CD1c-positive myeloid dendritic cell (primary cell): ENCODE measurements at regions not wholly inside any gene's neighbourhood (a gene's known extent, or its start where the extent isn't known, plus 50 kb on each side); places are given as distances from the start of the nearest gene placed in this dataset.

Experiments used
- DNase-seq: peaks from one replicate; pipeline ENCODE4 v3.0.0-alpha.2; 2016; ENCODE audit errors: extremely low spot score

DNA sequence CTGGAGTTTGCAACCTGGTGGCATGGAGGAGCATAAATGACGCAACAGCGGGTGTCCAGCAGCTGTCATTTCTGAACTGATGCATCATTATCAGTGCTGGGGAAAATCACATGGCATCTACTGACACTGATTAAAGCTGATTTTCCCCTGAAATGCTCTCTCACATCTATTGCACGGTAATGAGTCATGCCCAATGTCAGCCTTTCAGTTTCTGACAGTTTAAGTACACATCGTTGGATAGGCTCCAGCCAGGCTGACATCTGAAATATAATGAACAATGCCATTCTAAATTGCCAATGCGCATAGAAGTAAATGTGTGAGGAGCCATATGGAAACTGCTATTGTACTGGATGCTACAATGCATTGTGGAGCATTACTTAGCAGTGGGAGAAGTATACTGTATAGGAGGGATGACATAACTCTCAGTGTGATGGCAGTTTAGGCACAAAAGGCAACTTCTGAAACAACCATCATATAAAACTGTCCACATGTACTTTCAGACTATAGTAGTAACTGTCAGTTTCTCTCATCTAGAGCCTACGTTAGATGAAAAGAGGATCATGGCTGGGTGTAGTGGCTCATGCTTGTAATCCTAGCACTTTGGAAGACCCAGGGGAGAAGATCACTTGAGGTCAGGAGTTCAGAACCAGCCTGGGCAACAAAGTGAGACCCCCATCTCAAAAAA lies 389.3 kb upstream of the DMAC1 start:
- no peak for DNase-seq

DNA sequence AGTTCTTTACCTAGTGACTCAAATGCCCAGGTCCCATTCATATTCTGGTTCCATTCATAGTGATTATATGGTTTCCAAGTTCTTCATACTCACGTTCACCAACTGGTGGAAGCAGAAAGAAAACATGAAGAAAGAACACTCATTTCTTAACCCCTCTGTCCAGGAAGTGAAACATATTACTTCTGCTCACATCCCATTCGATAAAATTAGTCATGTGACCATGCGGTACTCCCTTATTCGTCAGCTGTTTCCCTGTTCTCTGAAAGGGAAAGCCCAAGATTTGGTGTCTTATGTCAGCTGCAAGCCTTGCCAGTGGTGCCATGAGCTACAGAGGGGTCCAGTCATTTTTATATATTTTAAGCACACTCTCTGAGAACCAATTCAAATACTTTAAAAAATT lies 387.0 kb upstream of the DMAC1 start:
- DNase-seq, result peak; percentile 3

DNA sequence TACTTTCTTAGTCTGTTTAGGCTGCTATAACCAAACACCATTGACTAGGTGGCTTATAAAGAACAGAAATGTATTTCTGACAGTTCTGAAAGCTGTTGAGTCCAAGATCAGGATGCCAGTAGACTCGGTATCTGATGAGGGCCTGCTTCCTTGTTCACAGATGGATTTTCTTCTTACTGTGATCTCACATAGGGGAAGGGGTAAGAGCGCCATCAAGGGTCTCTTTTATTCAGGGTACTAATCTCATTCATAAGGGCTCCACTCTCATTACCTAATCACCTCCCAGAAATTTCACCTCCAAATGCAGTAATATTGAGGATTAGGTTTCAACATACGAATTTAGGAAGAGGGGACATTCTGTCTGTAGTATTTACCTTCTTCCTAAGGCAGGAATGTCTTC lies 384.0 kb upstream of the DMAC1 start:
- no peak for DNase-seq

DNA sequence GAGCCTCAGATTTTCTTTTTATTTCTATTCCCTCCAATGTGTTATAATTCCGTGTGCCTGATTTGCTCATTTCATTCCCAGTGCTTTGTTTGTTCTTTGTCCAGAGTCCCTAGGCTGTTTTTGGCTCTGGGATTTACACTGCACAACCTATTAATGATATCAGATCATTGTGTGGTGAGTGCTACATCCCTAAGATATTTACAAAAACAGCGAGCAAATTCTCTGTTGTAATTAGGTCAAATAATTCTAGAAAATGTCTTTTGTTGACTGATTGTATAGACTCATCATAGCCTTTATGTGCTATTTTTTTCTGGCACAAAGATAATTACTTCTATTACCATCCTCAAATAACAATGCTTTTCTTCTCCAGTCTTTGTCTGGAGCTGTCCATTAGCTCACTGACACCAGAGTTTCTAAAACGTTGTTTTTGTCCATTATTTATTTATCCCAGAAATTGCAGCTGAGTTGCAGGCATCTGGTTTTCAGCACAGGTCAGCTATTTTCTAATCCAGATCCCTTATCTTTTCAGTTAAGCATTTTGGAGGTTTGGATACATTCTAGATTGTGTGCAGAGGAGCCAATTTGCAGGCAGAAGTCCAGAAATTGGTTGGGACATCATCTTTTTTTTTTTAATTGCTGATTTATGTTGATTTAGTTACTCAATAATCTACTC lies 379.9 kb upstream of the DMAC1 start:
- DNase-seq, result no peak

DNA sequence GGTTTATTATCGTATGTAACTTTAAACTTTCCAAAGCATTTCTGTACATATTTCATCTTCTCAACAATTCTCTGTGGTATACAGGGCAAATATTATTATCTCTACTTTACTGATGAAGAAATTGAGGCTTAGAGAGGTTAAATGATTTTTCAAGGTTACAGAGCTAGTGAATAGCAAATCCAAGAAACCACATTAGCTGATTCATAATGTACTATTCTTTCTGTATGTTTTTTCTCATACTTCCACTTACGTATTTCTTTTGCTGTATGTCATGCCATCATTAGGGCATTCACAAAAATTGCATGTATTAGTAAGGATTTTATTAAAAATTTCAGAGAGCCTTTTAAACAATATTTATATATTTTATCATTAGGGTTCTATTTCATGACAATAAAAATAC lies 372.4 kb upstream of the DMAC1 start:
- DNase-seq, result no peak

DNA sequence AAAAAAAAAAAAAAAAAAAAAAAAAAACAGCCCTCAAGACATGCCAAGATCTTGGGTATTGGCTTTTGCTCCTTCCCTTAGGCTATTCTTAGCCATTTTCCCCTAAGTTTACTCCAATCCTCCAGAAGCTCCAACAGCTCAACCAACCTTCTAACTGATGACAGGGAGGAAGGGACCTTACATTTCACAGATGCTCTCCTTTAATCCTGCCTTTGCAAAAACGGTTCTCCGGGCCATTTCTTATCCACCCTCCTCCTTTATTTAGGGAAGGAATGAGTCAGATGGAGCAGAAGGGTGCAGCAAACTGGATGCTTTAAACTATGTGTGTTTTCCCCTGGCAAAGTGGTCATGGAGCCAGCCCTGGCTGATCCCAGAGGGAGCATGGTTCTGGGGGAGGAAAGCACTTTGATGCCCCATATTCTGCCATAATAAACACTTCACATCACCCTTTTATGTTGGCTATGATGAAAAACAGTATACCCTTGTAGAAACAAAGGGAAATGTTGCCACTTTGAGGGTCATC lies 369.4 kb upstream of the DMAC1 start:
- DNase-seq, result no peak

DNA sequence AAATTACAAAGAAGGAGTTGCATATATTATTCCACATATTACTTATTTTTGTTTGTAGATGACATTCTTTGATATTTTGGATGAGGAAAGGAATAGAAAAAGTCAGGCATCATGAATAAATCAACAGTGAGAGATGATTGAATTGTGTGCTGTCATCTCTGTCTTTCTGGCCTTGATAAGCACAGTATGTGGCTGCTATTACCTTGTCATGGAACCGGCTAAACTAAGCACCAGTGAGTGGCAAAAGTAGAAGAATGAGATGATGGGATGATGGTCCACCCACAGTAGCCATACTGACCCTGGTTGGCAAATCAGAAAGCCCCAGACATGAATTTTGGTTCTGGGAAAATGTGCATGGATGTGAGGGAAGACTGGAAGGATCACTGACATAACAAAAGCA lies 361.2 kb upstream of the DMAC1 start:
- DNase-seq, result no peak

DNA sequence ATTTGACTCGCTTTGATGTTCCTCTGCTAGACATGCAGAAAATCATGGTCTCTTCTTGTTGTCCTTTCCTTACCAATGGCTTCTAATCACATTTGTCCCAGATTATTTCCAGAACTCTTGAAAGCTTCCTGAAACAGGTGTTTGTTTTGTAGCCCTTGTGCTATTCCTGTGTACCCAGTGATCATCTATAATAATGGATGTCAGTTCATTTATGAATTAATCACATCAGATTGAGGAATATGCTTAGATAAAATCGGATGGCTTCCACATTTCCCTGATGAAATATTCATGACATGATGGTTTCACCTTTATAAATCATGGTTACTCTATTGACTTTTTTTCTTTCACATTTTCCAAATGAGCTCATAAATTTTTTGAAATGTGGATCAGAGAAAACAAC lies 359.0 kb upstream of the DMAC1 start:
- DNase-seq, result no peak

DNA sequence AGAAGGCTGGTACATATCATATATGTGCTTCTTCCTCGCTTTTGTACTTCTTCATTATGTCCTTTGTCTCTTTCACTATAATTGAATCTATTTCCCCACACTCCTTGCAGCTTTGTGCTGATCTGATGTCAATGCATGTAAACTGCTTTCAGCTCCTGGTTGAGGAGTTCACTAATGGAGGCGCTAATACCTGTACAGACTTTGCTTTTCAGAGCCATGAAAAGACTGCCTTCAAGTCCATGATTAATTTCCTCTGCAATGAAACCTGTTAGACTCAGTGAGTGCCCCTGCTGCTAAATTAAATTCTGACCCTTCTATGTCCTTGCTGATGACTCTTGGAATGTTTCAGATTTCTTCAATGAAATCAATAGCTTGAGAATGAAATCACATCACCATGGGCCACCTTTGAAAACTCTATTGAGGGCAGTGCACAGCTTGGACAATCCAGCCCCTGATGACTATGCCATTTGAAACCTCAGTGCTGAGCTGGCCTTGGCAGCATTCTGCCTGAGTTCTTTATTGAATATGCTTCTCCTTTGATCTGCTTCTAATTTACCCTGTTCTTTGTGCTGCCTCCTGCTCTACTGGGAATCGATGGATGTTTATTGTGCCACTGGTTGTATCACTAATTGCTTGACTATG lies 358.2 kb upstream of the DMAC1 start:
- no peak for DNase-seq

DNA sequence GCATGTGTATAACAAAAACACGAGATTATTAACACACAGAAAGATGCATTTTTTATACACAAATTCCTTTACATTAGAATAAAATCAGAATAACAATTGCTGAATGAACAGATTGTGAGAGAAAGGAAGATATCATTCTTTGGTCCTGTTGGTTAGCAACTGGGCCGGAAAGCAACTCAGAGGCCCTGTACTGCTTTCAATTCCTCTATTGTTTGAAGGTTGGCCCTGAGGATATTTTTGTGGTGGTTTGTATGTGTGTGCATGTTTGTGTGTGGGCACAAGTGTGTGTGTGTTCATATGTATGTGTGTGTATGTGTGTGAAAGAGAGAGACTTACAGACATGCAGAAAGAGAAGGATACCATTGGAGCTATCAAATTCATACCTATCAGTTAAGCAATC lies 356.8 kb upstream of the DMAC1 start:
- no peak for DNase-seq

DNA sequence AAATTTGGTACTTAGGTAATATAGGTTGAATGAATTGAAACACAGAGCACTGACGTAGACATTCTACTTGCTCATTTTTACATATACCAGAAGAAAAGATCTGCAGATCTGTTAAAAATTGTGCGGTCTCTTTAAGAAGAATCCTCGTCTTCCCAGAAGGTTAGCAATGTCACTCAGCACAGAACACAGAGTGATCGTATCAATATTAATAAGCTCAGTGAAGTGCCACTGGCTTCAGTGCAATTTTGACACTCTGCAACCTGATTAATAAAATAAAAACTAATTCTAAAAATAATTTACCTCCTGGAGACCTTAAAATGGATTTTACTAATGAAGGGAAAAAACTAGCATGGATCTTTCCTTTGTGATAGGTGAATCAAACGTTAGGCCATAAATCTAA lies 356.1 kb upstream of the DMAC1 start:
- no peak for DNase-seq

DNA sequence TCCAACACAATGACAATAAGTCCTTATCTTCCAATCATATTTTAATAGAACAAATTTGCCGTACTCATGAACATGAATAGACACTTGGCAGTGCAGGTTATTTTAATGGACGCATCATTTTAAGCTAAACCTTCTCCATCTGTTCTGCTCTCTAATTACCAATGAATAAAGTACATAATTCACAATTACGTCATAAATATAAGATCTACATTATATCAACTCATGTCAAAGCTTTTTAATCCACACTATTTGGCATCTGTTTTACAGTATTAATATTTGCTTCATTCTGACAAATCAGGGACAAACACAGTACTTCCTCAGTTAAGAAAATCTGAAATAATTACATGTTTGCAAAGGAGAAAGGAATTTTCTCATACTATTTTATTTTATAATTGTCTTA lies 344.1 kb upstream of the DMAC1 start:
- DNase-seq, result no peak

DNA sequence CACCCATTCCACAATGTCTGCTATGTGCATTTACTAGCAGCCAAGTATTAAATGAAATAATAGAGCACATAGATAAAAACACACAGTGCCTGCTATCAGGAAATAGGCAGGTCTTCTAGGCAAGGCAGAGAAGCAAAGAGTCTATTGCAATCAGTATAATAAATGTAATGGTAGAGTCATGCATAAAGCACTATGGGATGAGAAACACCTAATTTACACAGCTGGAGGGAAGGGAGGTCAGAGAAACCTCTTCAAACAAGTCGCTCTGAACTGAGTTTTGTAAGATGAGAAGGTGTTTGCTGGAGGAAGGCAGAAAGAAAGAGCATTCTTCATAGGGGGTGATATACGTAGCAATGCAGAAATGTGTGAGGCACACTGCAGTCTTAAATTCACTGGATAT lies 341.0 kb upstream of the DMAC1 start:
- no peak for DNase-seq

DNA sequence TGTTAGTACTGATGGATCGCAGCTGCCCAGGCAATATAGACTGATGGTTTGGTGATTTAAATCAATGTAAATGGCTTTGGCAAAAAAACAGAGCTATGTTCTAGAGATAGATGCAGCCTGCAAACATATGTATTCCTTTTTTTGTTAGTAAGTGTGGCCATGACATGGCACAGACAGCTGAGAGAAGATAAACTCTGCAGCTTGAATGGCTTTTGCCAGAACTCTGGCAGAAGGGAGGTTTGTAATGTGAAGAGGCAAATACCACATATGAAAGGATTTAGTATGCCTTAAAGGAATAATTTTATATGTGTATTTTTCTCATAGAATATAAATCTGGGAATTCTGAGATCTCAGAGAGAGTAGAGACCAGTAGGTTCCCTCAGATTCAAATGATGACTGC lies 340.2 kb upstream of the DMAC1 start:
- DNase-seq, result no peak

DNA sequence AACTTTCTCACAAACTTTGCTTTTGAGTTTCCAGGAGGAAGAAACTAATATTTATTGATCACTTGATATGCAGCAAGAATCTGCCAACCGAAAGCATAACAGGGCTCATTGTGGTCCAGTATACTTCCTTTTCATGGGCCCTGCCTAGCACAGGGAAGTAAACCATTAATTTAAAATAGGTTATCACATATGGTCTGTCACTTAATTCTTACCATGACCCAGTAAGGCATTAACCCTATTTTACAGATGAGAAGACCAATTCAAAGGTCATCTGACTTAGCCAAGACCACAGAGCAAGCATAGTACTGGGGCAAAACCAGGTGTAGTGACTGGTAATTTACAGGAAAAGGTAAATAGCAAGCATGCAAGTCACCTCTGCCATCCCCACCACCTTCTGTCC lies 336.9 kb upstream of the DMAC1 start:
- DNase-seq, result no peak

DNA sequence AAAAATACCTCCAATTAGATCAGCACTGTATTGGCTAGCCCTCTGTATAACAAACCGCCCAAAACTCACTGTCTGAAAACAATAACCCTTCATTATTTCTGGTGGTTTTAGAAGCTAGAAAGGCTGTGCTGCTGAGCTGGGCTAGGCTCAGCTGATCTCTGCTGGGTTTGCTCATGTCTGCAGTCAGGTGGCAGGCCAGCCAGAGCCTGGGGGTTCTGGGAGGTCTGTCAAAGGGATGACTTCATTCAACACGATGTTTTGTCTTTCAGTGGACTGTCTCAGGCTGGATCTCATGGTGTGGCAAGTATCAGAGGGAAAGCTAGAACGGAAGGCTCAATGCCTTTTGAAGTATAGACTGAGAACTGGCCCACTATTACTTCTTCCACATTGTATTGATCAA lies 335.1 kb upstream of the DMAC1 start:
- DNase-seq, result no peak

DNA sequence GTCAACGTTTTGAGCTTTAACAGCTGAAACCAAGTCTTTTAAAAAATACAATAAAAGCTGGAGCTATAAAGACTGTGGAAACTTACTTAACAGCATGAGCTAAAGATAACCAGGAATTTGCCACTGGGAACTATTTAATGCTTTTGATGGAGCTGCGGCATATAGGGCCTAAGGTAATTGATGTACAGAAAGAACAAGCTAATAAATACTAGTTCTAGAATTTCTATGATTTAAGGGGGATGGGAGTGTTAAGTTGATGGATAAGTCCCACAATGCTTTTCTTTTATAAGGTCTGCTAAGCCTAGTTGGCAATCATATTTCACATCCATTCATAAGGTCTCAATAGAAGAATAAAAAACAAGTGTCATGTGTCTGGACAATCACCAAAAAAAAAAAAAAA lies 334.0 kb upstream of the DMAC1 start:
- DNase-seq, result no peak

DNA sequence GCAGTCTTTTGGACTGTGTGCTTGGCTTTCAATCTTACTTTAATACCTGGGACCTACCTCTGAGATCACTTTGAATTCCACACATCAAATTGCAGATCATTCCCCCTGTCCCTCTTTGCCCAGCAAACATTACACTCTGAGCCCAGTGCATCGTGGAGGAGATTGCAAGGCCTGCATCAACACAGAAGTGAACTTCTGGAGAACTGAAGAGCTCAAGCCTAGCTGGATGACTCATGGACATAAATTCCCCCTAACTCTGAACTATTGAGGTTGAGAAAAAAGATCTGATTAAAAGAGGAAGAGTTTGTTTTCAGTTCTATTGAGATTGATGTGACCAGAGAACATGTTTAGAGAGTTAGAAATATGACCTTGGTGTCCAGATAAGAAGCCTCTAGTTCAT lies 316.0 kb upstream of the DMAC1 start:
- peak; percentile 9 for DNase-seq

DNA sequence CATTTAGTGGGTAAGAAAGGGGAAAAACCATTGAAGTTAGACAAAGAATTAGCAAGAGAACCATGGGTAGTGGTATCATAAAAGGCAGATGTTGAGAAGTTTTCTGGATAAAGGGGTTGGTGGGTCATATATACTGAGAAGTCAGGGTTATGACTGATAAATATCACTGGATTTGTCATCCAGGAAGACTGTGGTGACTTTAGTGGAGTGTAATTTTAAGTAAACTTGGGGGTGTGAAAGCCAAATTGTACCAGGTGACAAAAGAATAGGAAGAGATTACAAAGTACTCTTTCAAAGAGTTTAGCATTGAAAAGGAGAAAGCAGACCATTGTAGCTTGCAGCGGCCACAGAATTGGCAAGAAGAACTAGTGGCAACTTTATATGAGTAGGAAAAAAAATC lies 315.2 kb upstream of the DMAC1 start:
- DNase-seq, result no peak

DNA sequence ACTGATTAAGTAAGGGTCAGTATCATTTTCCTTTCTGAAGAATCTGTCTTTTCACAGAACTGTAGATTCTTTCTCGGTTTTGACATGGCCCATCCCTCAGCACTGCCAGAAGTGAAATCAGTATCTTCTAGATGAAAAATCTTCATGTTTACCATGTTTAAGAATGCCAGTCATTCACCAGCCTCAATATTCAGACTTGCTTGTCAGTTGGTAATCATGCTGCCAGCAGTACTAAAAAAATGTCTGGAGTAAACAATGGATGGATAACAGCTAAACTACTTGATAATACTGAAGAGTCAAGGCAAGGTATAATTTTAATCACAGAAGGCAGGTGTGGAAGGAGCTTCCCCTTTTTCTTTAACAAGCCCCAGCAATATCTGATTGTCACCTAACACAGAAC lies 306.8 kb upstream of the DMAC1 start:
- DNase-seq, result no peak

DNA sequence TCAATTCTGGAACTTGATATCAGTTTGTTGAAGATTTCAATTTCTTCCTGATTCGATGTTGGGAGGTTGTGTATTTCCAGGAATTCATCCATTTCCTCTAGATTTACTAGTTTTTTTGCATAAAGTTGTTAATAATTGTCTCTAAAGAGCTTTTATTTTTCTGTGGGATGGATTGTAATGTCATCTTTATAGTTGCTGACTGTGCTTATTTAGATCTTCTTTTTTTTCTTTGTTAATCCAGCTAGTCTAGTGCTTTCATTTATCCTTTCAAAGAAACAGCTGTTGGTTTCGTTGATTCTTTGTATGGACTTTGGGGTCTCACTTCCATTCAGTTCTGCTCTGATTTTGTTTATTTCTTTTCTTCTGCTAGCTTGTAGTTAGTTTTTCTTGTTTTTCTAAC lies 302.0 kb upstream of the DMAC1 start:
- no peak for DNase-seq

DNA sequence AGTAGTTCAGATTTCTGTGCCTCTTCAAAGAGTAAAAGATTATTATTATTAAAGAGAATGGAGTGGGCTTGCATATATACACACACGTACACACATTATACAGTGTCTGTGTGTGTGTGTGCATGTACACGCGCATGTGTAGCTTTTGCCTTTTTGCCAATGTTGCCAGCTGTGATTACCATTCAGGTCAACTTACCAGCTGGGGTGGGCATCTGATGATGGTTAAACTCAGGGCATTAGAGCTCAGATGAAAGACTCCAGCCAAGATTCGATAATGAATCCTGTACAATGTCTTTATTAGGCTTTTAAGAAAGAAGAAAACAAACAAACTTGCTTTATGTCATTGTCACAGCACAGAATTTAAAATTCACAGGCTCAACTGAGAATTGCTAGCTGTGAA lies 296.5 kb upstream of the DMAC1 start:
- no peak for DNase-seq

DNA sequence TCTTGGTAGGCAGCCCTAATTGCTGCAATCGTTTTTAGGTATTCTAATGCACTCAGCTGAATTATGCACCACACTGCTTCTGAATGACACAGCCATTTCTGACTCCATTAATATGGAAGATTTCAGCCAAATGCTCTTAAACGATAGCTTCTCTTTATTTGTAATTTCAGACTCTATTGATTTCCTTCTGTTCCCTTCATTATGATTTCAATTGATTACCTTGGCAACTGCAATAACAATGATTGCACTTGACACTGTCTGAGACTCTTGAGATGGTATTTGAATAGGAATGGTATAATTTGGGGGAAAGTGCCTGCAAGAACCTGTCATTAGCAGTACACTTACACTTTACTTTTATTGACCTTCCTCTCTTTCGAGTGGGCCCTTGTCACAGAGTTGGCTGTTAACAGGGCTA lies 296.1 kb upstream of the DMAC1 start:
- no peak for DNase-seq
